Left renal cortex interstitium (tissue), 4 donors: ENCODE measurements at regions not wholly inside any gene's neighbourhood (a gene's known extent, or its start where the extent isn't known, plus 50 kb on each side); places are given as distances from the start of the nearest gene placed in this dataset.

Experiments
- DNase-seq, 4 donors: peaks; one replicate each; pipeline ENCODE4 v3.0.0-alpha.2; 2013; ENCODE audit warnings: low read depth in 4 of 4, low spot score in 2 of 4, missing footprints in 1 of 4

- no peak for DNase-seq
Measured at GRCh38 chr4:166335256-166335938, 462.4 kb downstream of the TLL1 start.

- DNase-seq: no peak
Measured at GRCh38 chr4:166341992-166342391, 469.0 kb downstream of the TLL1 start.

- no peak for DNase-seq
Measured at GRCh38 chr4:166363198-166363597, 490.2 kb downstream of the TLL1 start.

- DNase-seq: no peak
Measured at GRCh38 chr4:166366012-166366411, 493.0 kb downstream of the TLL1 start.

GRCh38 chr4:166377578-166377977 is 504.5 kb downstream of the TLL1 start:
- no peak for DNase-seq

GRCh38 chr4:166386491-166387360 is 513.7 kb downstream of the TLL1 start:
- DNase-seq: no peak

GRCh38 chr4:166391501-166391900 is 518.5 kb downstream of the TLL1 start:
- no peak for DNase-seq

- no peak for DNase-seq
Measured at GRCh38 chr4:166399021-166399420, 526.0 kb downstream of the TLL1 start.

GRCh38 chr4:166400270-166400894 is 527.3 kb downstream of the TLL1 start:
- no peak for DNase-seq

- no peak for DNase-seq
Measured at GRCh38 chr4:166413356-166413755, 540.3 kb downstream of the TLL1 start.

- DNase-seq: no peak
Measured at GRCh38 chr4:166414431-166414830, 541.4 kb downstream of the TLL1 start.

- DNase-seq: no peak
Measured at GRCh38 chr4:166415749-166416148, 542.7 kb downstream of the TLL1 start.

GRCh38 chr4:166421556-166422156 is 548.6 kb downstream of the TLL1 start:
- DNase-seq: no peak

GRCh38 chr4:166422475-166422874 is 549.4 kb downstream of the TLL1 start:
- DNase-seq: no peak

GRCh38 chr4:166426300-166426863 is 553.3 kb downstream of the TLL1 start:
- DNase-seq: no peak

- no peak for DNase-seq
Measured at GRCh38 chr4:166432125-166432524, 559.1 kb downstream of the TLL1 start.

GRCh38 chr4:166432842-166433241 is 559.8 kb downstream of the TLL1 start:
- no peak for DNase-seq

- DNase-seq: no peak
Measured at GRCh38 chr4:166435449-166435848, 562.4 kb downstream of the TLL1 start.

- no peak for DNase-seq
Measured at GRCh38 chr4:166458756-166459155, 585.7 kb downstream of the TLL1 start.

GRCh38 chr4:166459621-166460020 is 586.6 kb downstream of the TLL1 start:
- peak in 2 of 4 donors; percentile 6 to 10 for DNase-seq
